ENCODE measurements at regions not wholly inside any gene's neighbourhood (a gene's known extent, or its start where the extent isn't known, plus 50 kb on each side); places are given as distances from the start of the nearest gene placed in this dataset.
A peak's percentile ranks its signal among the peaks of the same experiment; 100 is the strongest.

DNA sequence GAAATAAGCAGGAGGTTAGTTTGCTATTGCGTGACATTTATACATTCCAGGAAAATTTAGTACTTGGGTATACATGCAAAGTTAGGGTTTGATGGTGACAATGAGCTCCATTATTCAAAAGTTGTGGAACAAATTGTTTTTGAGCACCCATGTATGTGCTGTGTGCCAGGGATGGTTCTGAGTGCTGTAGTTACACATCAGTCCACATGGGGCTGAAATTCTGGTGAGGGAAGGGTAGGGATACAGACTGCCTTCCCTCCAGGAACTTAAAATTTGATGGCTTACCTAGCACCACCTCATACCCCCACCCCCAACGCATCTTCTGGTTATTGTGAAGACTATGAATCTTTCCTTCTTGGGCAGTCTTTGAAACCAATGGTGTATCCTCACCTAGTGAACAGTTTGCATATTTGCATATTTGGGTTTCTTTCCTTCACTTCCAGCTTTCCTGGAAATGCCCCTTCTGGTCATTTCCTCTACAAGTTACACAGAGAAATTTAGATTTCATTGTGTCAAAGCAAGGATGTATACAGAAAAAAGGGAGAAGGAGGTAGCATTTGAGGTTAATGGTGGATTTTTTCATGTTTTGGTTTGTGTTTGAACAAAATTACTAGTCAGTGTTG, 222.0 kb upstream of the IL12A start:
- Histone ChIP-seq H3K27me3 (ENCODE audit: control insufficient read depth in 2 of 2, insufficient read depth in 2 of 2, low read length in 2 of 2) (peaks cover 0 to 1% of the 10 kb centered on the region in 2 donors), H3K9me3 (ENCODE audit: control insufficient read depth in 2 of 2, low read length in 2 of 2) (no peaks in the 10 kb centered on the region), H3K4me3 (ENCODE audit: low read length in 2 of 2) (peak overlapping the region in 1 of 2 donors; percentile 29), H3K27ac (ENCODE audit: low read depth in 2 of 2, low read length in 2 of 2) (no peak overlapping the region), H3K4me1 (ENCODE audit: control insufficient read depth in 2 of 2, insufficient read depth in 2 of 2, low read length in 2 of 2) (peaks cover 8 to 15% of the 10 kb centered on the region in 2 donors), H3K9ac (ENCODE audit: low read depth in 1 of 2, low read length in 2 of 2) (no peak overlapping the region), H3K36me3 (ENCODE audit: control insufficient read depth in 2 of 2, insufficient read depth in 2 of 2, low read length in 2 of 2) (no peaks in the 10 kb centered on the region)

DNA sequence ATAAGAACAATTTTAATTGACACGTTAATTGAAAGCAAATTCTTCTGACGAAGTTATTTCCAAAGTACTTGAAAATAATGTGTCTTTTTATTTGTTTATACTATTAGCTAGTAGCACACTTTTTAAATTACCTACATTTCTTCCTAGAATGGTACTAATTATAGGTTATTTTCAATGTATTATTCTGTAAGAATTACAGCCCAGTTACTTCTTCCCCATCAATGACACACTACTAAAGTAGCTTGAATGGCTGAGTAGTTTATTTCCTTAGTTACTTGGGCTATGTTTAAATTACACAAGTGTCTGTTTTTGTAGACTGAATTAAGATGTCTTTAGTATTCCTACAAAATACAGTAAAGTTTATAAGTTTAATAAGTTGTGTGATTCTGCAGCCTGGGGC, 217.6 kb upstream of the IL12A start:
- Histone ChIP-seq H3K4me1 (ENCODE audit: control insufficient read depth in 2 of 2, insufficient read depth in 2 of 2, low read length in 2 of 2) (peaks cover 3 to 7% of the 10 kb centered on the region in 2 donors), H3K27ac (ENCODE audit: low read depth in 2 of 2, low read length in 2 of 2) (no peak overlapping the region), H3K9me3 (ENCODE audit: control insufficient read depth in 2 of 2, low read length in 2 of 2) (no peaks in the 10 kb centered on the region), H3K36me3 (ENCODE audit: control insufficient read depth in 2 of 2, insufficient read depth in 2 of 2, low read length in 2 of 2) (no peaks in the 10 kb centered on the region), H3K27me3 (ENCODE audit: control insufficient read depth in 2 of 2, insufficient read depth in 2 of 2, low read length in 2 of 2) (peaks cover 0 to under 1% of the 10 kb centered on the region in 2 donors), H3K4me3 (ENCODE audit: low read length in 2 of 2) (no peak overlapping the region), H3K9ac (ENCODE audit: low read depth in 1 of 2, low read length in 2 of 2) (no peak overlapping the region)

- Histone ChIP-seq H3K9ac (ENCODE audit: low read depth in 1 of 2, low read length in 2 of 2) (no peak overlapping the region), H3K4me1 (ENCODE audit: control insufficient read depth in 2 of 2, insufficient read depth in 2 of 2, low read length in 2 of 2) (peaks cover 3 to 7% of the 10 kb centered on the region in 2 donors), H3K36me3 (ENCODE audit: control insufficient read depth in 2 of 2, insufficient read depth in 2 of 2, low read length in 2 of 2) (no peaks in the 10 kb centered on the region), H3K27me3 (ENCODE audit: control insufficient read depth in 2 of 2, insufficient read depth in 2 of 2, low read length in 2 of 2) (no peaks in the 10 kb centered on the region), H3K27ac (ENCODE audit: low read depth in 2 of 2, low read length in 2 of 2) (no peak overlapping the region), H3K9me3 (ENCODE audit: control insufficient read depth in 2 of 2, low read length in 2 of 2) (no peaks in the 10 kb centered on the region), H3K4me3 (ENCODE audit: low read length in 2 of 2) (no peak overlapping the region)
Observed at GRCh38 chr3:159771865-159772611, 216.6 kb upstream of the IL12A start.

- peaks cover 3 to 7% of the 10 kb centered on the region in 2 donors for H3K4me1 ChIP-seq (ENCODE audit: control insufficient read depth in 2 of 2, insufficient read depth in 2 of 2, low read length in 2 of 2)
- H3K4me3 ChIP-seq (ENCODE audit: low read length in 2 of 2): no peak overlapping the region
- no peak overlapping the region for H3K9ac ChIP-seq (ENCODE audit: low read depth in 1 of 2, low read length in 2 of 2)
- H3K27ac ChIP-seq (ENCODE audit: low read depth in 2 of 2, low read length in 2 of 2): no peak overlapping the region
- H3K9me3 ChIP-seq (ENCODE audit: control insufficient read depth in 2 of 2, low read length in 2 of 2): no peaks in the 10 kb centered on the region
- no peaks in the 10 kb centered on the region for H3K36me3 ChIP-seq (ENCODE audit: control insufficient read depth in 2 of 2, insufficient read depth in 2 of 2, low read length in 2 of 2)
- no peaks in the 10 kb centered on the region for H3K27me3 ChIP-seq (ENCODE audit: control insufficient read depth in 2 of 2, insufficient read depth in 2 of 2, low read length in 2 of 2)
Observed at GRCh38 chr3:159773706-159774105, 214.9 kb upstream of the IL12A start.

- no peaks in the 10 kb centered on the region for H3K9me3 ChIP-seq (ENCODE audit: control insufficient read depth in 2 of 2, low read length in 2 of 2)
- H3K36me3 ChIP-seq (ENCODE audit: control insufficient read depth in 2 of 2, insufficient read depth in 2 of 2, low read length in 2 of 2): no peaks in the 10 kb centered on the region
- H3K4me1 ChIP-seq (ENCODE audit: control insufficient read depth in 2 of 2, insufficient read depth in 2 of 2, low read length in 2 of 2): peaks cover 3 to 5% of the 10 kb centered on the region in 2 donors
- H3K9ac ChIP-seq (ENCODE audit: low read depth in 1 of 2, low read length in 2 of 2): peak overlapping the region in 1 of 2 donors; percentile 14
- no peaks in the 10 kb centered on the region for H3K27me3 ChIP-seq (ENCODE audit: control insufficient read depth in 2 of 2, insufficient read depth in 2 of 2, low read length in 2 of 2)
- peak overlapping the region; percentile 3 to 16 for H3K27ac ChIP-seq (ENCODE audit: low read depth in 2 of 2, low read length in 2 of 2)
- H3K4me3 ChIP-seq (ENCODE audit: low read length in 2 of 2): no peak overlapping the region
Observed at GRCh38 chr3:159775372-159775961, 213.2 kb upstream of the IL12A start.

- Histone ChIP-seq H3K27me3 (ENCODE audit: control insufficient read depth in 2 of 2, insufficient read depth in 2 of 2, low read length in 2 of 2) (no peaks in the 10 kb centered on the region), H3K9me3 (ENCODE audit: control insufficient read depth in 2 of 2, low read length in 2 of 2) (no peaks in the 10 kb centered on the region), H3K4me3 (ENCODE audit: low read length in 2 of 2) (no peak overlapping the region), H3K36me3 (ENCODE audit: control insufficient read depth in 2 of 2, insufficient read depth in 2 of 2, low read length in 2 of 2) (no peaks in the 10 kb centered on the region), H3K27ac (ENCODE audit: low read depth in 2 of 2, low read length in 2 of 2) (no peak overlapping the region), H3K9ac (ENCODE audit: low read depth in 1 of 2, low read length in 2 of 2) (no peak overlapping the region), H3K4me1 (ENCODE audit: control insufficient read depth in 2 of 2, insufficient read depth in 2 of 2, low read length in 2 of 2) (peaks cover 3 to 5% of the 10 kb centered on the region in 2 donors)
Observed at GRCh38 chr3:159776779-159777178, 211.9 kb upstream of the IL12A start.

DNA sequence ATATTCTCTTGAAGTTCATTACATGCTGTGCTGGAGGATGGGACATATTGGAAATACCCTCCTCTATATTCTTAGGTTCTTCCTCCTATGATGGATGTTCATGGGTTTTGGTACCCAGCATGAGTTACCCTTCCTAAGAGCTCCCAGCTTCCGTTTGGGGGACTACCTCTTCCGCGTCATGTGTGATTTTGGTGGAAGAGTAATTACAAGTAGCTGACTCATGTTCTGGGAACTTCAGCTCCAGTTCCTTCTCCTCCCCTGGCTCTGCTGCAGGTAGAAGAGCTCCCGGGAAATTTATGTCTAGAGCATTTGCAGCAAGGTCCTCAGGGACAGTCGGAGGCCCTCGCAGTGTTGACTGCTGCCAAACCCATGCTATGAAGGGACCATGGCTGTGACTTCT, 208.8 kb upstream of the IL12A start:
- Histone ChIP-seq H3K9me3 (ENCODE audit: control insufficient read depth in 2 of 2, low read length in 2 of 2) (no peaks in the 10 kb centered on the region), H3K4me3 (ENCODE audit: low read length in 2 of 2) (no peak overlapping the region), H3K4me1 (ENCODE audit: control insufficient read depth in 2 of 2, insufficient read depth in 2 of 2, low read length in 2 of 2) (peaks cover 3 to 22% of the 10 kb centered on the region in 2 donors), H3K27ac (ENCODE audit: low read depth in 2 of 2, low read length in 2 of 2) (no peak overlapping the region), H3K9ac (ENCODE audit: low read depth in 1 of 2, low read length in 2 of 2) (no peak overlapping the region), H3K36me3 (ENCODE audit: control insufficient read depth in 2 of 2, insufficient read depth in 2 of 2, low read length in 2 of 2) (no peaks in the 10 kb centered on the region), H3K27me3 (ENCODE audit: control insufficient read depth in 2 of 2, insufficient read depth in 2 of 2, low read length in 2 of 2) (no peaks in the 10 kb centered on the region)

DNA sequence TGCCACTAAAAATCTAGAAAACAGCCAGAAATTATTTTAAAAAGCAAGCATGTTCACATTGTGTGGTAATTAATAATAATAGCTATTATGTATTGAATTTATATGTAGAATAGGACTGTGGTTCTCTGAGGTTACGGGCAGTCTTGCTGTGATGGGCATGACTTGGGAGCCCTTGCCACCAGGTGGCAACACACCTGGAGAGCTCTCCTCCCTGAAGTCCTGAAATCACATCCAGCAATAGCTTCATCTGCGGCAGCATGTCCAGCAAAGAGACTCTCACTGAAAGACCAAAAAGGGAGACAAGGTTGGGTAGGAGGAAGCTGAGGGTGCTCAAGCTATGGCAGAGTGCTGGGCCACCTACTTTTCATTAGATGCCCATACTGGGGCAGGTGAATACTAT, 206.8 kb upstream of the IL12A start:
- H3K9ac ChIP-seq (ENCODE audit: low read depth in 1 of 2, low read length in 2 of 2): no peak overlapping the region
- H3K27ac ChIP-seq (ENCODE audit: low read depth in 2 of 2, low read length in 2 of 2): no peak overlapping the region
- no peaks in the 10 kb centered on the region for H3K36me3 ChIP-seq (ENCODE audit: control insufficient read depth in 2 of 2, insufficient read depth in 2 of 2, low read length in 2 of 2)

GRCh38 chr3:159782724-159783421, 205.8 kb upstream of the IL12A start:
- Histone ChIP-seq H3K4me1 (ENCODE audit: control insufficient read depth in 2 of 2, insufficient read depth in 2 of 2, low read length in 2 of 2) (peaks cover 6 to 37% of the 10 kb centered on the region in 2 donors), H3K9me3 (ENCODE audit: control insufficient read depth in 2 of 2, low read length in 2 of 2) (no peaks in the 10 kb centered on the region), H3K9ac (ENCODE audit: low read depth in 1 of 2, low read length in 2 of 2) (no peak overlapping the region), H3K27ac (ENCODE audit: low read depth in 2 of 2, low read length in 2 of 2) (no peak overlapping the region), H3K27me3 (ENCODE audit: control insufficient read depth in 2 of 2, insufficient read depth in 2 of 2, low read length in 2 of 2) (no peaks in the 10 kb centered on the region), H3K36me3 (ENCODE audit: control insufficient read depth in 2 of 2, insufficient read depth in 2 of 2, low read length in 2 of 2) (no peaks in the 10 kb centered on the region), H3K4me3 (ENCODE audit: low read length in 2 of 2) (no peak overlapping the region)

More for the DNA sequence above, 206.8 kb upstream of the IL12A start:
- H3K27me3 ChIP-seq (ENCODE audit: control insufficient read depth in 2 of 2, insufficient read depth in 2 of 2, low read length in 2 of 2): no peaks in the 10 kb centered on the region
- H3K4me1 ChIP-seq (ENCODE audit: control insufficient read depth in 2 of 2, insufficient read depth in 2 of 2, low read length in 2 of 2): peaks cover 3 to 27% of the 10 kb centered on the region in 2 donors
- no peaks in the 10 kb centered on the region for H3K9me3 ChIP-seq (ENCODE audit: control insufficient read depth in 2 of 2, low read length in 2 of 2)
- H3K4me3 ChIP-seq (ENCODE audit: low read length in 2 of 2): no peak overlapping the region

All from mucosa of rectum (tissue), 2 donors.